HPDE6-E6E7 (cell line): ENCODE measurements at regions not wholly inside any gene's neighbourhood (a gene's known extent, or its start where the extent isn't known, plus 50 kb on each side); places are given as distances from the start of the nearest gene placed in this dataset.

Experiments
- DNase-seq: peaks from one replicate; pipeline ENCODE4 v3.0.0; 2011; ENCODE audit warnings: missing footprints; ENCODE audit errors: extremely low spot score

GRCh38 chr4:152022543-152022942, 261.7 kb upstream of the GATB start:
- DNase-seq = no peak

- no peak for DNase-seq
Observed at GRCh38 chr4:152021788-152022438, 261.1 kb upstream of the GATB start.

GRCh38 chr4:152020073-152020472, 259.3 kb upstream of the GATB start:
- DNase-seq = no peak

GRCh38 chr4:152016303-152016620, 255.5 kb upstream of the GATB start:
- DNase-seq = no peak

- no peak for DNase-seq
Observed at GRCh38 chr4:152015597-152016302, 254.9 kb upstream of the GATB start.

- DNase-seq = no peak
Observed at GRCh38 chr4:152014280-152014679, 253.5 kb upstream of the GATB start.

GRCh38 chr4:152011469-152011868, 250.7 kb upstream of the GATB start:
- no peak for DNase-seq

- no peak for DNase-seq
Observed at GRCh38 chr4:152010710-152011079, 249.9 kb upstream of the GATB start.

- no peak for DNase-seq
Observed at GRCh38 chr4:152009983-152010709, 249.3 kb upstream of the GATB start.

- no peak for DNase-seq
Observed at GRCh38 chr4:152009031-152009670, 248.3 kb upstream of the GATB start.

GRCh38 chr4:152007111-152007510, 246.3 kb upstream of the GATB start:
- DNase-seq = no peak

- DNase-seq = no peak
Observed at GRCh38 chr4:152004801-152005200, 244.0 kb upstream of the GATB start.

GRCh38 chr4:152000518-152000917, 239.7 kb upstream of the GATB start:
- no peak for DNase-seq

- no peak for DNase-seq
Observed at GRCh38 chr4:151998723-151999122, 237.9 kb upstream of the GATB start.

GRCh38 chr4:151997461-151997860, 236.7 kb upstream of the GATB start:
- no peak for DNase-seq

GRCh38 chr4:151994429-151994828, 233.6 kb upstream of the GATB start:
- DNase-seq = no peak

- no peak for DNase-seq
Observed at GRCh38 chr4:151993521-151993920, 232.7 kb upstream of the GATB start.

GRCh38 chr4:151992332-151993154, 231.7 kb upstream of the GATB start:
- DNase-seq = no peak

- no peak for DNase-seq
Observed at GRCh38 chr4:151991884-151992167, 231.0 kb upstream of the GATB start.

GRCh38 chr4:151991001-151991883, 230.4 kb upstream of the GATB start:
- no peak for DNase-seq

- DNase-seq = peak; percentile 34
Observed at GRCh38 chr4:151990201-151990600, 229.4 kb upstream of the GATB start.
